ENCODE measurements at regions not wholly inside any gene's neighbourhood (a gene's known extent, or its start where the extent isn't known, plus 50 kb on each side); places are given as distances from the start of the nearest gene placed in this dataset.

GRCh38 chr2:220887271-220887870 is 684.7 kb downstream of the EPHA4 start:
- DNase-seq = no peak

GRCh38 chr2:220887876-220888275 is 684.2 kb downstream of the EPHA4 start:
- no peak for DNase-seq

GRCh38 chr2:220890931-220891330 is 681.2 kb downstream of the EPHA4 start:
- no peak for DNase-seq

- DNase-seq = no peak
Measured at GRCh38 chr2:220891405-220891804, 680.7 kb downstream of the EPHA4 start.

- DNase-seq = no peak
Measured at GRCh38 chr2:220892018-220892634, 680.0 kb downstream of the EPHA4 start.

- no peak for DNase-seq
Measured at GRCh38 chr2:220893411-220893810, 678.7 kb downstream of the EPHA4 start.

GRCh38 chr2:220894069-220894468 is 678.0 kb downstream of the EPHA4 start:
- no peak for DNase-seq

GRCh38 chr2:220899492-220899891 is 672.6 kb downstream of the EPHA4 start:
- no peak for DNase-seq

- no peak for DNase-seq
Measured at GRCh38 chr2:220904015-220904414, 668.1 kb downstream of the EPHA4 start.

- no peak for DNase-seq
Measured at GRCh38 chr2:220913384-220913783, 658.7 kb downstream of the EPHA4 start.

GRCh38 chr2:220915092-220915623 is 656.9 kb downstream of the EPHA4 start:
- DNase-seq = no peak

GRCh38 chr2:220916931-220917330 is 655.2 kb downstream of the EPHA4 start:
- no peak for DNase-seq

GRCh38 chr2:220930271-220931076 is 641.6 kb downstream of the EPHA4 start:
- no peak for DNase-seq

GRCh38 chr2:220931491-220931890 is 640.6 kb downstream of the EPHA4 start:
- no peak for DNase-seq

- no peak for DNase-seq
Measured at GRCh38 chr2:220932041-220932440, 640.1 kb downstream of the EPHA4 start.

- DNase-seq = no peak
Measured at GRCh38 chr2:220935789-220936321, 636.2 kb downstream of the EPHA4 start.

GRCh38 chr2:220936641-220937197 is 635.4 kb downstream of the EPHA4 start:
- no peak for DNase-seq

GRCh38 chr2:220937245-220937644 is 634.9 kb downstream of the EPHA4 start:
- no peak for DNase-seq

- DNase-seq = no peak
Measured at GRCh38 chr2:220940646-220941045, 631.5 kb downstream of the EPHA4 start.

- DNase-seq = no peak
Measured at GRCh38 chr2:220941683-220942082, 630.4 kb downstream of the EPHA4 start.

- no peak for DNase-seq
Measured at GRCh38 chr2:220946552-220946951, 625.6 kb downstream of the EPHA4 start.

GRCh38 chr2:220948579-220948978 is 623.5 kb downstream of the EPHA4 start:
- DNase-seq = no peak

GRCh38 chr2:220949466-220949865 is 622.6 kb downstream of the EPHA4 start:
- DNase-seq = peak; percentile 18

All from NCI-H2107 (cell line).